ENCODE measurements at regions not wholly inside any gene's neighbourhood (a gene's known extent, or its start where the extent isn't known, plus 50 kb on each side); places are given as distances from the start of the nearest gene placed in this dataset.

- no peak for TF ChIP-seq REST (IDR thresholded peaks at IDR 0.05; ENCODE audit: unreplicated experiment)
- TF ChIP-seq EZH2 (IDR thresholded peaks at IDR 0.05; ENCODE audit: low read depth, unreplicated experiment), result no peak
- no peak for TF ChIP-seq POLR2AphosphoS5 (IDR thresholded peaks at IDR 0.05; ENCODE audit: low read depth)
- no peak for TF ChIP-seq ZNF114 (CRISPR knock-in tag; IDR thresholded peaks at IDR 0.05)
- no peak for TF ChIP-seq STAT1 (IDR thresholded peaks at IDR 0.05; ENCODE audit: unreplicated experiment)
- TF ChIP-seq EZH2phosphoT487 (IDR thresholded peaks at IDR 0.05; ENCODE audit: unreplicated experiment), result no peak
These were observed 397.6 kb upstream of the IRX1 start (continued) for GRCh38 chr5:3198074-3198449.

GRCh38 chr5:3197304-3198073 is 398.1 kb upstream of the IRX1 start:
- H3K27me3 Mint-ChIP-seq (ENCODE audit: insufficient read depth, low read depth, poor library complexity), result peaks cover 24% of the 10 kb centered on the region
- Histone ChIP-seq H3K4me2 (peak overlapping the region; percentile 80), H3K4me3 (peak overlapping the region; percentile 60), H3K36me3 (ENCODE audit: insufficient read depth) (no peaks in the 10 kb centered on the region), H3K79me2 (replicated peaks; ENCODE audit: insufficient read depth) (no peaks in the 10 kb centered on the region), H2AFZ (peak overlapping the region; percentile 99), H3F3A (replicated peaks; ENCODE audit: low read depth) (no peaks in the 10 kb centered on the region), H3K27me3 (ENCODE audit: insufficient read depth) (peaks cover 25% of the 10 kb centered on the region), H3K27ac (ENCODE audit: low read depth) (no peak overlapping the region), H4K20me1 (replicated peaks; ENCODE audit: insufficient read depth) (no peaks in the 10 kb centered on the region), H3K4me1 (ENCODE audit: insufficient read depth) (peaks cover 19% of the 10 kb centered on the region), H3K9me2 (ENCODE audit: insufficient read depth) (no peaks in the 10 kb centered on the region)
- no peaks in the 10 kb centered on the region for H3K36me3 Mint-ChIP-seq (ENCODE audit: low read depth)
- H3K27ac Mint-ChIP-seq, result no peak overlapping the region
- ATAC-seq (peak; percentile 71), DNase-seq (ENCODE audit: low spot score) (peak; percentile 66)
- peaks cover 36% of the 10 kb centered on the region for H3K4me1 Mint-ChIP-seq
- H3K9me3 Mint-ChIP-seq, result no peaks in the 10 kb centered on the region
- H3K4me3 Mint-ChIP-seq, result peak overlapping the region; percentile 80
- TF ChIP-seq ZNF331 (CRISPR knock-in tag; IDR thresholded peaks at IDR 0.05; ENCODE audit: low read depth) (no peak), JUNB (IDR thresholded peaks at IDR 0.05; ENCODE audit: unreplicated experiment) (no peak), ETS1 (IDR thresholded peaks at IDR 0.05) (no peak), REST (IDR thresholded peaks at IDR 0.05; ENCODE audit: unreplicated experiment) (no peak), POLR2AphosphoS5 (IDR thresholded peaks at IDR 0.05; ENCODE audit: low read depth) (no peak), CTCF (conservative IDR thresholded peaks at IDR 0.05; ENCODE audit: low read depth in 2 of 2) (no peak), STAT1 (IDR thresholded peaks at IDR 0.05; ENCODE audit: unreplicated experiment) (no peak), NANOG (IDR thresholded peaks at IDR 0.05; ENCODE audit: borderline replicate concordance) (no peak)
